NCI-H526 (cell line): ENCODE measurements at regions not wholly inside any gene's neighbourhood (a gene's known extent, or its start where the extent isn't known, plus 50 kb on each side); places are given as distances from the start of the nearest gene placed in this dataset.
"Not testable (repeated sequence)": the region's sequence is repeated elsewhere in the genome, so short reads cannot be mapped to it uniquely, and the experiment has no call there.

Source experiments
- DNase-seq, 2 experiments: peaks; one replicate each; lab custom pipeline; 2025; lab: John Stamatoyannopoulos, UW

GRCh38 chr13:22936228-22936627 is 244.6 kb upstream of the SGCG start:
- DNase-seq = peak; percentile 85 to 87

GRCh38 chr13:22937241-22937640 is 243.5 kb upstream of the SGCG start:
- DNase-seq = no peak

- no peak for DNase-seq
Observed at GRCh38 chr13:22937953-22938352, 242.8 kb upstream of the SGCG start.

GRCh38 chr13:22938576-22938975 is 242.2 kb upstream of the SGCG start:
- DNase-seq = no peak

- DNase-seq = no peak
Observed at GRCh38 chr13:22939157-22939556, 241.6 kb upstream of the SGCG start.

- DNase-seq = no peak
Observed at GRCh38 chr13:22940090-22940710, 240.6 kb upstream of the SGCG start.

GRCh38 chr13:22940736-22941135 is 240.0 kb upstream of the SGCG start:
- DNase-seq = no peak

GRCh38 chr13:22941495-22941894 is 239.3 kb upstream of the SGCG start:
- DNase-seq = not testable (repeated sequence)

GRCh38 chr13:22942831-22943230 is 237.9 kb upstream of the SGCG start:
- DNase-seq = not testable (repeated sequence)

- DNase-seq = no peak
Observed at GRCh38 chr13:22944378-22944777, 236.4 kb upstream of the SGCG start.

- peak; percentile 98 to 100 for DNase-seq
Observed at GRCh38 chr13:22945321-22946226, 235.2 kb upstream of the SGCG start.

GRCh38 chr13:22948421-22948820 is 232.4 kb upstream of the SGCG start:
- DNase-seq = no peak

- DNase-seq = not testable (repeated sequence)
Observed at GRCh38 chr13:22952018-22952417, 228.8 kb upstream of the SGCG start.

- not testable (repeated sequence) for DNase-seq
Observed at GRCh38 chr13:22955147-22955546, 225.6 kb upstream of the SGCG start.

- not testable (repeated sequence) for DNase-seq
Observed at GRCh38 chr13:22956456-22957115, 224.2 kb upstream of the SGCG start.

GRCh38 chr13:22959859-22960258 is 220.9 kb upstream of the SGCG start:
- DNase-seq = not testable (repeated sequence)

- DNase-seq = no peak
Observed at GRCh38 chr13:22960827-22961226, 220.0 kb upstream of the SGCG start.

- DNase-seq = not testable (repeated sequence)
Observed at GRCh38 chr13:22961342-22961741, 219.4 kb upstream of the SGCG start.

- DNase-seq = no peak
Observed at GRCh38 chr13:22961835-22962537, 218.8 kb upstream of the SGCG start.

- DNase-seq = not testable (repeated sequence)
Observed at GRCh38 chr13:22963384-22964053, 217.3 kb upstream of the SGCG start.

GRCh38 chr13:22964245-22964966 is 216.4 kb upstream of the SGCG start:
- no peak for DNase-seq
